NCI-H82 (cell line): ENCODE measurements at regions not wholly inside any gene's neighbourhood (a gene's known extent, or its start where the extent isn't known, plus 50 kb on each side); places are given as distances from the start of the nearest gene placed in this dataset.
"Not testable (repeated sequence)": the region's sequence is repeated elsewhere in the genome, so short reads cannot be mapped to it uniquely, and the experiment has no call there.

ENCODE experiments used
- DNase-seq: peaks from one replicate; lab custom pipeline; 2025; lab: John Stamatoyannopoulos, UW

DNA sequence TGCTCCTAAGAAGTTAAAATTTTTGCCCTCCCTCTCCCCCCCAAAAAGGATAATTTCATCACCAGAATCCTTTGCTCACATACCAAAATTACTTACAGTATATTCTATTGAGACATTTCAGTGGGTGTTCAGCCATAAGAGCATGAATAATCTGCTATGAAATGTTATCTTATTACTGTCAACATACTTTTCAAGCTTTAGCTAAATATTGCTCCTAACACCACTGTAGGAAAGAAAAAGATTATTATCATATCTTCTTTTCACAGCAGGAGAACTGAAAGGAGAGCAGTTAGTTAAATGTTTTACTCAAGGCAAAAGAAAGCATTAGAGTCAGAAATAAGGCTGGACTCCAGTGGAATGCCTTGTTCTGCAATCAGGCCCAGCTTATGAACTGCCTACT, 231.0 kb upstream of the GYPA start:
- DNase-seq: no peak

DNA sequence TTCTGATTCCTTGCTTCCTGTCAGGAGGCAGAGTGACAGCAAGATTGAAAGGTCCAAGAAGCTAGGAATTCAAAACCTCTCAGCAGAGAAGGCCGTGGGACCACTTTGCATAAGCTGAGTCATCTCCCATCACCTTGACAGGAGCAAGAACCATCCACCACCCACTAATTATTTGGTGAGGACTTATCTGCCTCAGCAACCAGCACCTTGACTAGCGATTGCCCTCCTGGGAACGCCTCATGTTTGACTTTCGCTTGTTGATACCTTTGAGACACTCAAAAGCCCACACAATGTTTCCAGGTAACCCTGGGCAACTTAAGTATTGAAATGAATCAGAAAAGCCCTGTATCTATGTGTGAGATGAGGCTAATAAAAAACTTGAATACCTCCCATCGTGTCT, 233.5 kb upstream of the GYPA start:
- DNase-seq: no peak

DNA sequence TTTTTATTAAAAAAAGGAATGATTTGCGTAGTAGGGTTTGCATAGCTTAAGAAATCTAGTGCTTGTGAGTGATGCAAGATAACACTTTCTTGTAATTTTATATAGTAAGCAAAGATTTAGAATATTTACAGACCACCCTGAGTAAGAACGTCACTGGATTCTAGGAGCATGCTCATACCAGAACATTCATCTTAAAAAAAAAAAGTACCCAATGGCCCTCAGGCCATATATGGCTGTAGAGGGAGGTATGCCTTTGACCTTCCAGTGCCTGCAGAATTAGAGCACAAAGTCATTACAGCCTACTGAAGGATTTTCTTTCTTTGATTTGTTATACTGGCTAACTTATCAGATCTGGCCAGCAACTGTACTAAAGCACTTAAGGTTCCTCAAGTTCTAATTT, 236.3 kb upstream of the GYPA start:
- DNase-seq: no peak

DNA sequence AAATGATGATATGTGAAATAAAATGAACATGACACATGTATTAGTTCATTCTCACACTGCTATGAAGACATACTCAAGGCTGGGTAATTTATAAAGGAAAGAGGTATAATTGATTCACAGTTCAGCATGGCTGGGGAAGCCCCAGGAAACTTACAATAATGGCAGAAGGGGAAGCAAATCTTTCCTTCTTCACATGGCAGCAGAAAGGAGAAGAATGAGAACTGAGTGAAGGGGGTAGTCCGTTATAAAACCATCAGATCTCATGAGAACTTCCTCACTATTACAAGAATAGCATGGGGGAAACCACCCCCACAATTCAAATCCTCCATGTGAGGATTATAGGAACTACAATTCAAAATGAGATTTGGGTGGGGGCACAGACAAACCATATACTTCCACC, 243.9 kb upstream of the GYPA start:
- no peak for DNase-seq

DNA sequence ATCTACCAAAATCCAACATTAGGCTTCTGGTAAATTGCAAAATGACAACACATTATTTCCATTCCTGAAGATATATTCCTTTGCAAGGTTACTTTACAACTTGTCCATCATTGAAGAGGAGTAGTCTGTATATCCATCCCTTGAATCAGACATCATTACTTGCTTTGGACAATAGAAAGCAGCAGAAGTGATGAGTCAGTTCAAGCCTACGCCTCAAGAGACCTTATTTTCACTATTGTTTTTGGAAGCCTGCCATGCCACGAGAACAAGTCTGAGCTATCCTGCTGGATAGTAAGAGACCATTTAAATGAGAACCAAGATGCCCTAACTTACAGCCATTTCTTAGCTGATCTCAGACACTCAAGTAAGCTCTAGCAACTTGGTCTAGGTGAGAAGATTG, 246.0 kb upstream of the HHIP start:
- DNase-seq: no peak

DNA sequence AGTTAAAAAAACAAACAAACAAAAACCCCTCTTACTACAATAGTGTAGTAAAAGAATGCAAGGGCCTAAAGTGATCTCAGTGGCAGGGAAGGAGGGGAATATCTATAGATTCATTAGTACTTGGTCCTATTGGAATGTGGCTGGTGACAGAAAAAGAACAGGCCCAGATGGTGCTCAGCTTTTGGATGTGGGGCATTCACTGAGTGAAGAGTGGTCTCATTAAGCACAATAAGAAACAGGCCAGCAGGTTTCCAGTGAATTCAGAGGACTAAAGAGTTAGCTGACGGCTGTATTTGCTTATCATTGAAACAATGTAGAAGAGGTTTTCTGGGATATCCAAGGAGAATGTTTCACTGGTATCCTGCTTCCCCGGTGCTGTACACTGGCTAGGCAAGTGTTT, 243.8 kb upstream of the HHIP start:
- DNase-seq: no peak

DNA sequence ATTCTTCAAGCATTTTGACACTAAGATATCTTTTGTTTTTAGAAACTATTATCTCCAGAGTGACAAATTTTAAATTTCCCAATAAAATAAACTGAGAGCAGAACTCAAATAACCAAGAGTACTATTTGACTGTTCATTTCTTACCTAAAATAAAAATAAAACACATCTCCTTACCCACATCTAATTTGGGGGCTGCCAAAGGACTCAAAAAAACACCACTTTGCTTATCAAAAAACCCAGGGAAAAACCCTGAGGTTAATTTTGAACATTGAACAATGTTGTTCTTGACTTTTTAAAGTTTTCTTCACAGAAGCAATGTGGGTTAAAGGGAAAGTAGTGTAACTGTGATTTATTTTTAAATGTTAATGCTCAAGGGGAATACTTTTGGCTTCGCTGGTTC, 243.0 kb upstream of the HHIP start:
- no peak for DNase-seq

DNA sequence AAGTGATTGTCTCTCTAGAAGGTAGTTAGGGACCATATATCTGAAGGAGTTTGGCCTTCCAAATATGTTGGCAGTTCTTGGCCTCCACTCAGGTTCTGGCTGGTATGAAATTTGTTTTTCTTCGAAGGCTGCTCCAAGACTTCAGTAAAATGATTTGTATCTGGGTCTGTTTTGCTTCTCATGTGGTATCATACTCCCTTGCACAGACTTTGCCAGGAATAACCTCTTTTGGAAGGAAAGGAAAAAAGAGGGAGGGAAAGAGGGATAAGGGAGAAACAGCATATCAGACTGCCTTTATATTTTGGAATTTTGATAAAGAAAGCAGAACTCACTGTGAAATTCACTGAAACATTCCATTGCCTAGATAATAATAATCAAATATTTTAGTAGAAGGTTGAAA, 242.1 kb upstream of the HHIP start:
- no peak for DNase-seq

DNA sequence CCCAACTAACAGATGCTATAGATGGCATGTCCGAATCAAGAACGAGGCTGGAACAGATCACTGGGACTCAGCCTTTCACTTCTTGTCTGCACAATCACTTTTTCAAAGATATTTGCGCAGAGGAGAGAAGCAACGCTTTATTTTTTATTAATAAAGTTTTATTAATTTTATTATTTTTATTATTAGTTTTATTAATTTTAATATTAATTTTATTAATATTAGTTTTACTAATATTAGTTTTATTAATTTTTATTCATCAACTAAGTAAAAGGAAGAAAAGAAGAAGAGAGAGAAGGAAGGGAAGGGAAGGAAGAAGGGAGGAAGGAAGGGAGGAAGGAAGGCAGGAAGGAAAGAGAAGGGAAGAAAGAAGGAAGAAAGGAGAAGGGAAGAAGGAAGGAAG, 236.4 kb upstream of the HHIP start:
- DNase-seq: no peak

DNA sequence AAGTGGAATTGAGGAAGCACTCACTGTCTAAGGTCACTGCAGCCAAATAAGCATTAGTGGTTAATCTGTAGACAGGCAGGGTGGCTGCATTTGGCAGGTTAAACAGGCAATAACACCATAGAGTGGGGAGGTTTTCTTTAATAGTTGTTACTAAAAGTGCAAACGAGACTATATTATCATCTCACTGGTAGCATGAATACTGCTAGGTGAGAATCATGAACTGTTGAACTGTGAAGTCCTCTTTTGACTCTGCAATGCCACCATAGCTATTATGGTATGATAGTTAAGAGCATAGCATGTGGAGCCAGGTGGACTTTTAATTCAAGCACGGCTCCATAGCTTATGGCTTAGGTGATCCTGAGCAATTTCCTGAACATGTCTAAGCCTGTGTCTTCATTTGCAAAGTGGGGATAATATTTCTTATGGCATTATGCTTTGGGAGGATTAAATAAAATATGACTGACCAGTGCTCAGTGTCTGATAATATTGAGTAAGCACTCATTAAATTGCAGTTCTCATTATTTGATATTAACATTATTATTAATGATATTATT, 235.6 kb upstream of the HHIP start:
- peak; percentile 30 for DNase-seq

DNA sequence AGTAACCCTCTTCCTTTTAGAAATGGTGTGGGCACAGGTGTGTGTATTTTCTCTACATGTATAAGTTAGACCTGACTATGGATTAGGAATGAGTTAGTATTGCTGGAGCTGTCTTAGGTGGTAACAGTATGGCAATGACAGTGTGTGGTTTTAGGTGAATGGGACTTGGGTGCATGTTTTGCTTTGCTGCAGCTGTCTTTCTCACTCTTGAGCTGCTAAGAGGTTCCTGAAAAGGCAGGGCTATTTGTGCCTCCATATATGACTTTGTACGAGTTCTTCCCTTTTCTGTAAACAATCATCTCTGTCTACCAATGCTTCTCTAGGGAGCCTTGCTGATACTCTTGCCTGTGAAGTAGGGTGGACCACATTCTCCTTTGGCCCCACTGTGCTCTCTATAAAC, 234.8 kb upstream of the HHIP start:
- DNase-seq: no peak

DNA sequence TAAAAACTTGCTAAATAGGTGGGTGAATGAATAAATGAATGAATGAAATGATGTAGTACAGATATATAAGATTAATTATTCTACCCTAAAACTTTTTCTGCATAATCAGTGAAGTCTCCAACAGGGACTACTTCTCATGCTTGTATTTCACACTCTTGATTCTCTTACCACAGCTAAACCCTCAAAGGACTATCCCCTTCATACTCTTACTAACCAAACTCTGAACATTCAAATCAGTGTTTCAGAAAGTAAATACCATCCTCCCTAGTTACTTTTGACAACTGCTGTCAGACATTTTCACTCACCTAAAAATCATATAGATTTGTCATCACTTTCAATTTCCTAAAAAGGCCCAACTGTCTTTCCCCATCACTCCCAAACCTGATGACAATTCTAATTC, 234.3 kb upstream of the HHIP start:
- DNase-seq: no peak

DNA sequence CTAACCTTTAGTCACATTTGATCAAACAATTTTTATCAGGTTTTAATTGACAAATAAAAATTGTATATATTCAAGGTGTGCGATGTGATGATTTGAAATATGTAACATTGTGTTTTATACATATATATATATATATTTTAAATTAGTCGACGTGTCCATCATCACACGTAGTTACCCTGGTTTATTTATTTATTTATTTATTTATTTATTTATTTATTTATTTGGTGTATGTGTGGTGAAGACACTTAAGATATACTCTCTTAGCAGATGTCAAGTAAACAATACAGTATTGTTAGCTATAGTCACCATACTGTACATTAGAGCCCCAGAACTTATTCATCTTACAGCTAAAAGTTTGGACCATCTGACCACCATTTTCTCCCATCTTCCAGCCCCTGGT, 224.9 kb upstream of the HHIP start:
- no peak for DNase-seq

DNA sequence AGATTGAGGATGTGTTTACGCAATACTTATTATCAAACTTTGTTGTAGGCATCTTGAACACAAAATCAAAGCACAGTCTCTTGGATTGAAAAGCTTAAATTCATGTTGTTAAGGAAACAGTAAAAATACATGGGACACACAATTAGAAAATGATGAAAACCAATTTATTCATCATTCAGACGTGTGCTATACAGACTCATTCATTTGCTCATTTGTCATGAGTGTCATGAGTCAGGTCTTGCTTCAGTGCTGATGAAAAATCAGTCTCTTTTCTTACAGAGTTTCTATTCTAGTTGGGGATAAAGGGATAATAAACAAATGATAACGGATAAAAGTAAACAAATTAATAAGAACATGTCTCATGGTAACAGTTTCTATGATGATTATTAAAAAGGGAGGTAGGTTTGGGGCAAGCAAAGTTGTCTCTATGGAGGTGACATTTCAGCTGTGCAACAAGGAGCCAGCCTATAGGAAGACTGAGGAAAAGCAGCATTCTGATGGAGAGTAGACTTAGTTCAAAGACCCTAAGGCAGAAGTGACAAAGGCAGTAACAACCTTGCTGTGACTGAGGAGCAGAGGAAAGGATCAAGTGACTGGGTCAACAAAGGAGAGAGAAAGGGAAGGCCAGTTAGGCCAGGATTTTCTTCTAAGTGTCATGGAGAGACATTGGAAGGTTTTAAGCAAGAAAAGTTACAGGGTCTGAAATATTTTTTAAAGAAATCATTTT, 224.0 kb upstream of the HHIP start:
- DNase-seq: no peak

DNA sequence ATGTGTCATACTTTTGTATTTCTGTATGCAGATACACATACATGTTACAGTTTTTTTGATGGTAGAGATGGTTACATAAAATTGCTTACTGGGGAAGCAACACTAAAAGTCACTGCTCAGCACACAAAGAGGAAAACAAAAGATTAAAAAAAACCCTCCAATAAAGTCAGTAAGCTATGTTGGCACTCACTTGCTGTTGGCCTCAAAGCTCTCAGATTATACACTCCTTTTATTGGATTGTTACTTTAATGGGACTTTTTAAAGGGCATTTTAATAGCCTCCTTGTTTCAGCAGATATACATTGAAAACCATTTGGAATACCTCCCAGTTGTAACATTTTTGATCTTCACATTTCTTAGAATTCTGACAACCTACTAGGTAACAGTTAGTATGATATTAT, 222.0 kb upstream of the HHIP start:
- DNase-seq: peak; percentile 21

DNA sequence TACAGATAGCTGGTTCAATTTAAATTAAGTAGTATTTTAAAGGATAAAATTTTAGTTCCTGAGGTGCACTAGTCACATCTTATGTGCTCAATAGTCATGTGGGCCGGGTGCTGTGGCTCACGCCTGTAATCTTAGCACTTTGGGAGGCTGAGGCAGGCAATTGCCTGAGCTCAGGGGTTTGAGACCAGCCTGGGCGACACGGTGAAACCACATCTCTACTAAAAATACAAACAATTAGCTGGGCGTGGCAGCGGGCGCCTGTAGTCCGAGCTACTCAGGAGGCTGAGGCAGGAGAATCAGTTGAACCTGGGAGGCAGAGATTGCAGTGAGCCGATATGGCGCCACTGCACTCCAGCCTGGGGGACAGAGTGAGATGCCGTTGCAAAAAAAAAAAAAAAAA, 219.9 kb upstream of the HHIP start:
- DNase-seq: not testable (repeated sequence)

DNA sequence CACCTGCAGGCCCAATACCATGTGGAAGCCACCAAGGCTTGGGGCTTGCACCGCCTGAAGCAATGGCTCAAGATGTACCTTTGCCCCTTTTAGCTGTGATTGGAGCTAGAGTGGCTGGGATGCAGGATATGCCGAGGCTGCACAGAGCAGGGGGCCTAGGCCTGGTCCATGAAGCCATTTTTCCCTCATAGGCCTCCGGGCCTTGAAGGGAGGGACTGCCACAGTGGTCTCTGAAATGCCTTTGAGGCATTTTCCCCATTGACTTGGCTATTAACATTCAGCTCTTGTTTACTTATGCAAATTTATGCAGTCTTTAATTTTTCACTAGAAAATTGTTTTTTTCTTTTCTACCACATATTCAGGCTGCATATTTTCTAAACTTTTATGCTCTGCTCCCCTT, 203.2 kb upstream of the HHIP start:
- DNase-seq: no peak

DNA sequence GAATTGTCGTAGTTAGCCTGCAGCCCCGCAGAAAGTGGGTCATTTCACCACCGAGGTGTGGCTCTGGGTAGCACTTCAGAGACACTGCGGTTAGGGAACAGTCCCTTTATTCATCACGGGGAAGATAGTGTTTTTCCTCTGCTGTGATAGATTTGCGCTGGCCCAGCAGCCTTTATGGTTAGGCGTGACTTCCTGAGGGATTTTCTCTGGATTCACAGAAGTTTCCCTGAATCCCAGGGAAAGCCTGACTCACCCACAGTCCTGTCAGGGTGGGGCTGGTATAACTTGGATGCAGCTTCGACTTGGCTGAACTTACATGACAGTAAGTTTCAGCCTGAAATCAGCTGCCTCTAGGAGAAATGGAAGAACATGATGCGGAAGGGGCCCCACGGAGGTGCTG, 196.3 kb upstream of the HHIP start:
- no peak for DNase-seq

DNA sequence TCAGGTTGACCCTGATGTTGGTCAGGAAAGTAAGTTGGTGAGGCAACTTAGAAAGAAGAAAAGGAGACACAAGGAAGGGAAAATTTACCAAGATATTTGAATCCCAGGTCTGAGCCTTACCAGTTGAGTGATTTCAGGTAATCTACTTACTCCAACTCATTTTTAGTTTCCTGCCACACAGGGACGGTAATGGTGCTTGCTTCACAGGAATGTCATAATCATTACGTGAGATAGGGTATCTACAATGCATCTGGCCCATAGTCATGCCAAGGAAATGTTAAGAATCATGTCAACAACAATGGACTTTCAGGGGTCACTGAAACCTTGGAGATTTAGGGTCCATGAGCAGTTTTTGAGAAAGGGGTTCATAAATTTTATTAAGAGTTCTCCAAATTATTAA, 195.4 kb upstream of the HHIP start:
- DNase-seq: no peak

DNA sequence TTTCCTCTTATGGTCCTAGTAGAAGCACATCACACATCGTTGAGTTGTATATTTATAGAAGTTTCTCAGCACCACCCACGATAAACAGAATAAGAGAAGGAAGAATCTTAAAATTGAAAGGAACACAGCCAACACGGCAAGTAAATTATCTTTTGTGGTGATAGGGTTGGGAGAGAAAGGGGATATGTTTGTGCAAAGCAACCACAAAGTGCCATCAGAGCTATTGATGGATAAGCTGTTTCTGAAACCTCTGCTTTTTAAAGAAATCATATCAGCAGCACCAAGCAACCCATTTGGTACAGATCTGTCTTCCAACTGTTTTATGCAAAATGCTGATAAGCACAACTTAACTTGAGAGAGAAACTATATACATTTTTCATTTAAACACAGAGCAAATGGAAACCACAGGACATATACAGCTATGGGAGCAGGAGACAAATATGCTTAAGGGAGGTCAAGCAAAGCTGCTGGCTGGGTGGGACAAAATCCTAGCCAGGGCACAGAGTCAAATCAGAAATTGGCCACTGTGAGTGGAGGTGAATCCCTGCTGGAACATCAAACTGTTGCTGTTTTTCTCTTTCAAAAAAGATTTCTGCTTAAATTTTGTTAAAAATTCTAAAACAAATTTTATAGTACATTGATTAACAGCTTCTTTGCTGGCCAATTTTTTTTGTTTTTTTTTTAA, 194.0 kb upstream of the HHIP start:
- DNase-seq: no peak

DNA sequence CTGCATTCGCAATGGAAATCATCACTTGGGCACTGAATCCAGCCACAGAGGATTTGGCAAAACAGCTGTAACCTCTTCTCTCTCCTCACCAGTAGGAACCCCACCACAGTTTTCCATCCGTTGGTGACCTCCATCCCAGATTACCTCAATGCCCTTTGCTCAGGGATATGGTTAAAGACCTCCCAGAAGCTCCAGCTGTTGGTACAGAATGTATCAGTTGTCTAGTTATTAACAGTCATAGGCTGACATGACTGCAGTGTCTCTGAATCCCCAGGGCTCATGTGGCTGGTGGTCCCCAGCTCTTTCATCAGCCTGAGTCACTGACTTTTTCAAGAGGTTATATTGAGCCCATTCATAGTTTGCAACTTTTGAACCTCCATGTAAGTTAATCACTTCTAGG, 189.8 kb upstream of the HHIP start:
- no peak for DNase-seq

DNA sequence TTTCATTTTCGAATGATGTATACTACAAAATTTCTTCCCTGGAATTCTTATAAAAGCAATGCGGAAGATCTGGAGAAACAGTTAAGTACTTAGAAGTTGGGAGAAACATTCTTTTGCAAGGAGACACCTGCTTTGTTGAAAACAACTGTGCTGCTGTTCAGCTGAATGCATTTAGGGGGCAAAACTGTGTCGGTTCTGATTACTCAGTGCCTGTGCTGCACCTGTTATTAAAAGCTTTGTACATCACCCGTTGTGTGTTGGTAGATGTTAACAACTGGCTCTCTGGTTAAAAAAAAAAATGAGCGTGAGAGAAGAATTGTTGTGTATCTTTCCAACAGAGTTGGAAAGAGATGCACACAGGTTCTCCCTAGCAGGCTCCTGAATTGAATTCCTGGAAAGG, 184.1 kb upstream of the HHIP start:
- no peak for DNase-seq

DNA sequence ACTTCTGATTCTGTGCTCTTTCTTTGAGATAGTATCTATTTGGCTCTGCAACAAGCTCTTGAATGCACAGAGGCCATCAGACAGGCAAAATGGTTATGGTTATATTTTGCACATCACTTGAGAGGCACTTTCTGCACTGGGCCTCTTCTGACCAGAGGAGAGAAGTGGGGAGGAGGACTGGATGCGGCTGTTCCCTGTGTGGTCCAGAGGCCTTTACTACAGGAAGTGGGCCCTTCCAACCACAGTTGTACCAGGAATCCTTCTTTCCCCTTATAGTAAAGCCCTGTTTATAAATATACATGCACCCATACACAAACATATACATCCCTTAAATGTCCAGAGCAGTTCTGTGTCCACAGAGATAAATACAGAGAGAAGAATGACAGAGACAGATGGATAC, 182.7 kb upstream of the HHIP start:
- DNase-seq: no peak

DNA sequence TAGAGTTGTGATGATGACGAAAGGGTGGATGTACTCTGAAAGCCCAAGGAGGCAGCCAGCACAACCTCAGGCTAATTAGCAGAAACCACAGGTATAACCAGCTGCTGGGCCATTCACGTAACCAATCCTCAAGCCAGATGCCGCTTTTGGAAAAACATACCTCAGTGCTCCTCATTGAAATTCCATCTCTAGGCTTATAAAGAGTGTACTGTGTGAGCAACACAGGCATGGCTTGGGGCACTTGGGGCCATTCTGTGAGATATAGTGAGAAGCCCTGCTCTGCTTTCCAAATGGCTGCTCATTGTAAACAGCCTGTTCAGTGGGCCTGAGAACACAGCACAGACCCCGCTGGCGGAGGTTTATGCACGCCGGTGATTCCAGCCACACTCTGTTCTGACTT, 182.1 kb upstream of the HHIP start:
- no peak for DNase-seq
